SK-N-SH (cell line): ENCODE measurements at regions not wholly inside any gene's neighbourhood (a gene's known extent, or its start where the extent isn't known, plus 50 kb on each side); places are given as distances from the start of the nearest gene placed in this dataset.

Experiments used
- CTCF ChIA-PET: fragments of 300-600, 350-600 bp; formaldehyde crosslinking; extraction: SDS; loops from one replicate; lab custom pipeline; 2021; lab: Yijun Ruan, JAX
- POLR2A ChIA-PET: fragments of 350-600 bp; sonication (Branson Sonifier 250); formaldehyde crosslinking; extraction: SDS; loops from one replicate; lab custom pipeline; 2020; ENCODE audit warnings: antibody characterized with exemption, inconsistent platforms; lab: Yijun Ruan, JAX
- DNase-seq: peaks from one replicate; pipeline ENCODE4 v3.0.0; 2012
- H2AFZ ChIP-seq: fragments of 200-600 bp; sonication (generic); 2 replicates; pipeline ENCODE4 v1.8.1; 2016; ENCODE audit warnings: antibody characterized with exemption, mild to moderate bottlenecking, low read depth
- H3F3A ChIP-seq: fragments of 200-600 bp; sonication (generic); replicated peaks from 2 replicates; pipeline ENCODE3; 2016; ENCODE audit warnings: antibody characterized with exemption, mild to moderate bottlenecking; ENCODE audit not compliant: insufficient read depth
- H3K27ac ChIP-seq, 2 experiments: fragments of 200-500 bp in 1 of 2; fragments of 200-600 bp in 1 of 2; sonication (Bioruptor generic) in 1 of 2; sonication (generic), shearing (Covaris generic) in 1 of 2; 2 replicates each; pipeline versions ENCODE4 v1.5.1 to v1.6.1; 2014 to 2016; ENCODE audit warnings: low read depth in 2 of 2, inconsistent platforms in 1 of 2, low read length in 1 of 2, mild to moderate bottlenecking in 1 of 2, mixed read lengths in 1 of 2
- H3K27me3 ChIP-seq: fragments of 200-600 bp; sonication (generic), shearing (Covaris generic); 2 replicates; pipeline ENCODE4 v1.6.1; 2016; ENCODE audit warnings: mixed run types; ENCODE audit not compliant: insufficient read depth
- H3K36me3 ChIP-seq, 2 experiments: fragments of 200-500 bp in 1 of 2; fragments of 200-600 bp in 1 of 2; sonication (Bioruptor generic) in 1 of 2; sonication (generic) in 1 of 2; replicated peaks in 1 of 2; 2 replicates each; pipeline versions ENCODE3 to v1.5.1; 2014 to 2016; ENCODE audit warnings: low read length in 1 of 2, mild to moderate bottlenecking in 1 of 2; ENCODE audit not compliant: insufficient read depth in 2 of 2, control insufficient read depth in 1 of 2
- H3K4me1 ChIP-seq, 2 experiments: fragments of 200-500 bp in 1 of 2; fragments of 200-600 bp in 1 of 2; sonication (Bioruptor generic) in 1 of 2; sonication (generic), shearing (Covaris generic) in 1 of 2; 2 replicates each; pipeline versions ENCODE4 v1.5.1 to v1.6.1; 2014 to 2016; ENCODE audit warnings: low read depth in 1 of 2, low read length in 1 of 2, mixed run types in 1 of 2; ENCODE audit not compliant: insufficient read depth in 2 of 2, control insufficient read depth in 1 of 2
- H3K4me2 ChIP-seq: fragments of 200-600 bp; sonication (generic), shearing (Covaris generic); 2 replicates; pipeline ENCODE4 v1.6.1; 2017; ENCODE audit warnings: mixed run types
- H3K4me3 ChIP-seq, 2 experiments: fragments of 200-500 bp in 1 of 2; fragments of 200-600 bp in 1 of 2; sonication (Bioruptor generic) in 1 of 2; sonication (generic), shearing (Covaris generic) in 1 of 2; 2 replicates each; pipeline versions ENCODE4 v1.5.1 to v1.8.1; 2014 to 2016; ENCODE audit warnings: low read depth in 2 of 2, inconsistent platforms in 1 of 2, low read length in 1 of 2, mild to moderate bottlenecking in 1 of 2, mixed read lengths in 1 of 2, moderate library complexity in 1 of 2
- H3K79me2 ChIP-seq: fragments of 200-600 bp; sonication (generic); 2 replicates; pipeline ENCODE4 v1.8.1; 2017; ENCODE audit warnings: mild to moderate bottlenecking; ENCODE audit not compliant: insufficient read depth
- H3K9ac ChIP-seq: fragments of 200-600 bp; sonication (generic); 2 replicates; pipeline ENCODE4 v1.6.1; 2017; ENCODE audit warnings: mixed run types
- H3K9me2 ChIP-seq: fragments of 200-600 bp; sonication (generic); 2 replicates; pipeline ENCODE4 v1.6.1; 2017; ENCODE audit warnings: mixed run types
- H3K9me3 ChIP-seq: fragments of 200-600 bp; sonication (generic); 2 replicates; pipeline ENCODE4 v1.6.1; 2017; ENCODE audit warnings: mixed run types, mild to moderate bottlenecking, moderate library complexity
- H4K20me1 ChIP-seq: fragments of 200-600 bp; sonication (generic); 2 replicates; pipeline ENCODE4 v1.6.1; 2017; ENCODE audit warnings: mild to moderate bottlenecking, mixed run types; ENCODE audit not compliant: insufficient read depth
- EZH2phosphoT487 ChIP-seq: fragments of 200-600 bp; sonication (generic); IDR thresholded peaks from 2 replicates; pipeline ENCODE4 v1.6.1; 2017; ENCODE audit warnings: low read depth, mixed run types, mild to moderate bottlenecking, antibody characterized with exemption, moderate library complexity, borderline replicate concordance
- FOSL2 ChIP-seq: IDR thresholded peaks from 2 replicates; pipeline ENCODE4 v1.4.0; 2012; ENCODE audit warnings: low read depth, mild to moderate bottlenecking, moderate library complexity, borderline replicate concordance
- FOXM1 ChIP-seq: IDR thresholded peaks from 2 replicates; pipeline ENCODE4 v1.4.0; 2012; ENCODE audit warnings: low read depth, mild to moderate bottlenecking
- JUND ChIP-seq: IDR thresholded peaks from 2 replicates; pipeline ENCODE4 v1.4.0; 2012
- MXI1 ChIP-seq: IDR thresholded peaks from 2 replicates; pipeline ENCODE4 v1.6.1; 2012; ENCODE audit warnings: mild to moderate bottlenecking, low read depth, low read length, improper control_type of control experiment
- NRF1 ChIP-seq: IDR thresholded peaks from 2 replicates; pipeline ENCODE4 v1.6.1; 2012; ENCODE audit warnings: low read depth, mild to moderate bottlenecking, low read length
- RCOR1 ChIP-seq: fragments of 150-350 bp; IDR thresholded peaks from 2 replicates; pipeline ENCODE4 v1.6.1; 2017; ENCODE audit warnings: antibody characterized with exemption, low read length
- RXRA ChIP-seq: IDR thresholded peaks from 2 replicates; pipeline ENCODE4 v1.4.0; 2012; ENCODE audit warnings: low read depth, mild to moderate bottlenecking, borderline replicate concordance
- SIN3A ChIP-seq: IDR thresholded peaks from 2 replicates; pipeline ENCODE4 v1.6.1; 2012; ENCODE audit warnings: low read depth, mild to moderate bottlenecking, low read length, moderate library complexity, borderline replicate concordance
- SMC3 ChIP-seq: IDR thresholded peaks from 2 replicates; pipeline ENCODE4 v1.6.1; 2012; ENCODE audit warnings: low read depth, low read length, improper control_type of control experiment
- USF2 ChIP-seq: fragments of 150-350 bp; IDR thresholded peaks from 2 replicates; pipeline ENCODE4 v1.6.1; 2017; ENCODE audit warnings: antibody characterized with exemption, low read length, low read depth, borderline replicate concordance
- WGBS: methylation state at CpG from one replicate; pipeline ENCODE4 v1.1.6; 2017; ENCODE audit warnings: low lambda C conversion rate; 5-methylcytosine and 5-hydroxymethylcytosine counted together
- TF ChIP-seq, protein P1 (sequence below): IDR thresholded peaks from 2 replicates; pipeline ENCODE4 v1.4.0; 2012; ENCODE audit warnings: low read depth, borderline replicate concordance
- TF ChIP-seq, protein P2 (sequence below): IDR thresholded peaks from 2 replicates; pipeline ENCODE4 v1.6.1; 2012; ENCODE audit warnings: mild to moderate bottlenecking, low read depth, low read length, moderate library complexity
- TF ChIP-seq, protein P3 (sequence below): IDR thresholded peaks from 2 replicates; pipeline ENCODE4 v1.4.0; 2012; ENCODE audit warnings: low read depth, borderline replicate concordance

- Histone ChIP-seq H3K79me2 (no peaks in the 10 kb centered on the region), H2AFZ (no peak overlapping the region), H3F3A (no peaks in the 10 kb centered on the region)
- no peak for DNase-seq
- TF ChIP-seq FOXM1 = no peak
- no peak for TF ChIP-seq RXRA
- TF ChIP-seq, protein P1, sequence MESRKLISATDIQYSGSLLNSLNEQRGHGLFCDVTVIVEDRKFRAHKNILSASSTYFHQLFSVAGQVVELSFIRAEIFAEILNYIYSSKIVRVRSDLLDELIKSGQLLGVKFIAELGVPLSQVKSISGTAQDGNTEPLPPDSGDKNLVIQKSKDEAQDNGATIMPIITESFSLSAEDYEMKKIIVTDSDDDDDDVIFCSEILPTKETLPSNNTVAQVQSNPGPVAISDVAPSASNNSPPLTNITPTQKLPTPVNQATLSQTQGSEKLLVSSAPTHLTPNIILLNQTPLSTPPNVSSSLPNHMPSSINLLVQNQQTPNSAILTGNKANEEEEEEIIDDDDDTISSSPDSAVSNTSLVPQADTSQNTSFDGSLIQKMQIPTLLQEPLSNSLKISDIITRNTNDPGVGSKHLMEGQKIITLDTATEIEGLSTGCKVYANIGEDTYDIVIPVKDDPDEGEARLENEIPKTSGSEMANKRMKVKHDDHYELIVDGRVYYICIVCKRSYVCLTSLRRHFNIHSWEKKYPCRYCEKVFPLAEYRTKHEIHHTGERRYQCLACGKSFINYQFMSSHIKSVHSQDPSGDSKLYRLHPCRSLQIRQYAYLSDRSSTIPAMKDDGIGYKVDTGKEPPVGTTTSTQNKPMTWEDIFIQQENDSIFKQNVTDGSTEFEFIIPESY = no peak
- TF ChIP-seq SMC3 = no peak
- TF ChIP-seq, protein P2, sequence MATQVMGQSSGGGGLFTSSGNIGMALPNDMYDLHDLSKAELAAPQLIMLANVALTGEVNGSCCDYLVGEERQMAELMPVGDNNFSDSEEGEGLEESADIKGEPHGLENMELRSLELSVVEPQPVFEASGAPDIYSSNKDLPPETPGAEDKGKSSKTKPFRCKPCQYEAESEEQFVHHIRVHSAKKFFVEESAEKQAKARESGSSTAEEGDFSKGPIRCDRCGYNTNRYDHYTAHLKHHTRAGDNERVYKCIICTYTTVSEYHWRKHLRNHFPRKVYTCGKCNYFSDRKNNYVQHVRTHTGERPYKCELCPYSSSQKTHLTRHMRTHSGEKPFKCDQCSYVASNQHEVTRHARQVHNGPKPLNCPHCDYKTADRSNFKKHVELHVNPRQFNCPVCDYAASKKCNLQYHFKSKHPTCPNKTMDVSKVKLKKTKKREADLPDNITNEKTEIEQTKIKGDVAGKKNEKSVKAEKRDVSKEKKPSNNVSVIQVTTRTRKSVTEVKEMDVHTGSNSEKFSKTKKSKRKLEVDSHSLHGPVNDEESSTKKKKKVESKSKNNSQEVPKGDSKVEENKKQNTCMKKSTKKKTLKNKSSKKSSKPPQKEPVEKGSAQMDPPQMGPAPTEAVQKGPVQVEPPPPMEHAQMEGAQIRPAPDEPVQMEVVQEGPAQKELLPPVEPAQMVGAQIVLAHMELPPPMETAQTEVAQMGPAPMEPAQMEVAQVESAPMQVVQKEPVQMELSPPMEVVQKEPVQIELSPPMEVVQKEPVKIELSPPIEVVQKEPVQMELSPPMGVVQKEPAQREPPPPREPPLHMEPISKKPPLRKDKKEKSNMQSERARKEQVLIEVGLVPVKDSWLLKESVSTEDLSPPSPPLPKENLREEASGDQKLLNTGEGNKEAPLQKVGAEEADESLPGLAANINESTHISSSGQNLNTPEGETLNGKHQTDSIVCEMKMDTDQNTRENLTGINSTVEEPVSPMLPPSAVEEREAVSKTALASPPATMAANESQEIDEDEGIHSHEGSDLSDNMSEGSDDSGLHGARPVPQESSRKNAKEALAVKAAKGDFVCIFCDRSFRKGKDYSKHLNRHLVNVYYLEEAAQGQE = no peak
- no peak for TF ChIP-seq USF2
- TF ChIP-seq JUND = no peak
- no peak for TF ChIP-seq MXI1
- TF ChIP-seq, protein P3, sequence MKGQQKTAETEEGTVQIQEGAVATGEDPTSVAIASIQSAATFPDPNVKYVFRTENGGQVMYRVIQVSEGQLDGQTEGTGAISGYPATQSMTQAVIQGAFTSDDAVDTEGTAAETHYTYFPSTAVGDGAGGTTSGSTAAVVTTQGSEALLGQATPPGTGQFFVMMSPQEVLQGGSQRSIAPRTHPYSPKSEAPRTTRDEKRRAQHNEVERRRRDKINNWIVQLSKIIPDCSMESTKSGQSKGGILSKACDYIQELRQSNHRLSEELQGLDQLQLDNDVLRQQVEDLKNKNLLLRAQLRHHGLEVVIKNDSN = no peak
- TF ChIP-seq SIN3A = no peak
- no peak for TF ChIP-seq FOSL2
- TF ChIP-seq NRF1 = no peak
- TF ChIP-seq EZH2phosphoT487 = no peak
- no peak for TF ChIP-seq RCOR1
- TF ChIP-seq, all 33 proteins: peak for 0
- WGBS = 88% methylated on average over 3 of the region's 3 CpGs
- no peak overlapping the region for H3K4me3 ChIP-seq
- H3K36me3 ChIP-seq = no peaks in the 10 kb centered on the region
- H3K27me3 ChIP-seq = no peaks in the 10 kb centered on the region
- H3K27ac ChIP-seq = no peak overlapping the region
- H3K9ac ChIP-seq = no peak overlapping the region
- H3K9me2 ChIP-seq = no peaks in the 10 kb centered on the region
- no peaks in the 10 kb centered on the region for H4K20me1 ChIP-seq
- ChIA-PET POLR2A (no interaction called here), CTCF (interaction anchor here (0.6 kb wide), 1 partner anchor 461 kb away, joined by 3 read pairs; no protein-coding TSS in a partner anchor)
- H3K4me1 ChIP-seq = peaks cover 0 to 14% of the 10 kb centered on the region in 2 experiments; a peak in 2 of 4 replicates
- no peak overlapping the region for H3K4me2 ChIP-seq
- H3K9me3 ChIP-seq = no peaks in the 10 kb centered on the region
These were observed 151.2 kb upstream of the UBE2E1 start for GRCh38 chr3:23654571-23654970.
